Thymus (tissue), 11 donors: ENCODE measurements at regions not wholly inside any gene's neighbourhood (a gene's known extent, or its start where the extent isn't known, plus 50 kb on each side); places are given as distances from the start of the nearest gene placed in this dataset.

Experiments used
- DNase-seq, 9 donors: peaks; one replicate each; pipeline ENCODE4 v3.0.0-alpha.2; 2013; ENCODE audit warnings: low spot score in 9 of 9, low read depth in 6 of 9, missing footprints in 1 of 9
- H3K27ac ChIP-seq, 2 donors: one replicate each; pipeline ENCODE4 v1.5.1; 2013; ENCODE audit warnings: control low read depth in 1 of 2, low read depth in 1 of 2, low read length in 1 of 2, mild to moderate bottlenecking in 1 of 2, moderate library complexity in 1 of 2
- H3K27me3 ChIP-seq, 2 donors: one replicate each; pipeline ENCODE4 v1.5.1; 2013; ENCODE audit warnings: low read length in 1 of 2; ENCODE audit not compliant: control insufficient read depth in 2 of 2, insufficient read depth in 1 of 2
- H3K36me3 ChIP-seq, 2 donors: one replicate each; pipeline ENCODE4 v1.5.1; 2013; ENCODE audit warnings: low read length in 1 of 2, mild to moderate bottlenecking in 1 of 2, moderate library complexity in 1 of 2; ENCODE audit not compliant: control insufficient read depth in 2 of 2, insufficient read depth in 2 of 2
- H3K4me1 ChIP-seq, 2 donors: one replicate each; pipeline ENCODE4 v1.5.1; 2013; ENCODE audit warnings: low read length in 2 of 2; ENCODE audit not compliant: control insufficient read depth in 2 of 2, insufficient read depth in 2 of 2
- H3K4me3 ChIP-seq, 2 donors: one replicate each; pipeline ENCODE4 v1.5.1; 2013; ENCODE audit warnings: low read length in 2 of 2, control low read depth in 1 of 2, mild to moderate bottlenecking in 1 of 2
- H3K9me3 ChIP-seq, 2 donors: one replicate each; pipeline ENCODE4 v1.5.1; 2013; ENCODE audit warnings: low read length in 1 of 2, mild to moderate bottlenecking in 1 of 2; ENCODE audit not compliant: control insufficient read depth in 2 of 2, insufficient read depth in 1 of 2
- WGBS: extraction: QIAGEN DNeasy Blood & Tissue Kit; methylation state at CpG from one replicate; pipeline ENCODE4 v1.1.7; 2013; 5-methylcytosine and 5-hydroxymethylcytosine counted together
- donor health status: healthy.

DNA sequence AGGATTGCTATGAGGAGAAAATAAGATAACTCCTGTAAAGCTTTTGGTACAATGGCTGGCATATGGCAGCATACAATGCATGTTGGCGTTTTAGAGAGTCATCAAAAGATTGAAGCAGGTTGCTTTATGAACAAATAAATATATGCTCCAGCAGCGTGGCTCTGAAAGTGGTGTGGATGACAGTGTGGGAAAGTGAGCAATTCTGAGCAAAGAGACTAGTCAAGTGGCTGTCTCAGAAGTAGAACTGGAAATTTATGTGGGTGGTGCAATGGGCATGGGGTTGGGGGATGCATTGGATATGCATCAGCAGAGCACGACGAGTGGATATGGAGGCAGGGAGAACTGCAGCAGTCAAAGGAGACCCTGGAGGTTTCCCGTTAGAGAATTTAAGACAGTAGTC is 66.2 kb upstream of the PHACTR2 start:
- DNase-seq, result no peak
- H3K9me3 ChIP-seq, result peaks cover 0 to 3% of the 10 kb centered on the region in 2 donors
- no peak overlapping the region for H3K27ac ChIP-seq
- H3K4me1 ChIP-seq, result no peaks in the 10 kb centered on the region
- no peaks in the 10 kb centered on the region for H3K36me3 ChIP-seq
- no peaks in the 10 kb centered on the region for H3K27me3 ChIP-seq
- no peak overlapping the region for H3K4me3 ChIP-seq
- 98% methylated on average over 5 of the region's 5 CpGs for WGBS

- WGBS, result 97% methylated on average over 1 of the region's 1 CpG
- no peak for DNase-seq
- Histone ChIP-seq H3K27me3 (no peaks in the 10 kb centered on the region), H3K27ac (no peak overlapping the region), H3K36me3 (no peaks in the 10 kb centered on the region), H3K9me3 (peaks cover 0 to 3% of the 10 kb centered on the region in 2 donors), H3K4me1 (no peaks in the 10 kb centered on the region), H3K4me3 (no peak overlapping the region)
These were observed 67.8 kb upstream of the PHACTR2 start for GRCh38 chr6:143609972-143610371.

- H3K9me3 ChIP-seq, result peaks cover 0 to 3% of the 10 kb centered on the region in 2 donors
- 97% methylated on average over 1 of the region's 1 CpG for WGBS
- DNase-seq, result no peak
- no peak overlapping the region for H3K27ac ChIP-seq
- H3K27me3 ChIP-seq, result no peaks in the 10 kb centered on the region
- no peaks in the 10 kb centered on the region for H3K4me1 ChIP-seq
- no peaks in the 10 kb centered on the region for H3K36me3 ChIP-seq
- no peak overlapping the region for H3K4me3 ChIP-seq
These were observed 68.3 kb upstream of the PHACTR2 start for GRCh38 chr6:143609501-143609900.

DNA sequence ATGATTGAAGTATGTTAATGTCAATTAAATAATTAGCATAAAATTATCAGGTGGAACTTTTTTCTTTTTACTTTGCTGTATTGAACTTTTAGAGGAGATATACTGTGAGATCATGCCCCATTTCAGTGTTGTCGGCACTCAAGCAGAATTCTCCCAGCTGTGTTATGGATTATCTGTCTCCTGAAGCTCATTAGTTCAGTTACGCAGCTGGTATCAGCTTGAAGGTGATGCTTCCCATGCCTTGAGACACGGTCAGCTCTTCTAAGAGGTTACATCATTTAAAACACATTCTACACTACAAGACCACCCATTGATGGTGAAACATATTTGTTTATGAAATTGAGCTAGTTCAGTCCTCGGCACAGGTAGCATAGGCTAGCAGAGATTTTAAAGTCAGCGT is 68.9 kb upstream of the PHACTR2 start:
- Histone ChIP-seq H3K27ac (no peak overlapping the region), H3K4me3 (no peak overlapping the region), H3K4me1 (no peaks in the 10 kb centered on the region), H3K27me3 (no peaks in the 10 kb centered on the region), H3K9me3 (peaks cover 0 to 3% of the 10 kb centered on the region in 2 donors), H3K36me3 (no peaks in the 10 kb centered on the region)
- WGBS, result 95% methylated on average over 5 of the region's 5 CpGs
- DNase-seq, result no peak

GRCh38 chr6:143607974-143608373 is 69.8 kb upstream of the PHACTR2 start:
- no peak for DNase-seq
- Histone ChIP-seq H3K9me3 (peaks cover 0 to 2% of the 10 kb centered on the region in 2 donors), H3K27ac (no peak overlapping the region), H3K4me1 (no peaks in the 10 kb centered on the region), H3K36me3 (no peaks in the 10 kb centered on the region), H3K27me3 (no peaks in the 10 kb centered on the region), H3K4me3 (no peak overlapping the region)
- 95% methylated on average over 7 of the region's 7 CpGs for WGBS

DNA sequence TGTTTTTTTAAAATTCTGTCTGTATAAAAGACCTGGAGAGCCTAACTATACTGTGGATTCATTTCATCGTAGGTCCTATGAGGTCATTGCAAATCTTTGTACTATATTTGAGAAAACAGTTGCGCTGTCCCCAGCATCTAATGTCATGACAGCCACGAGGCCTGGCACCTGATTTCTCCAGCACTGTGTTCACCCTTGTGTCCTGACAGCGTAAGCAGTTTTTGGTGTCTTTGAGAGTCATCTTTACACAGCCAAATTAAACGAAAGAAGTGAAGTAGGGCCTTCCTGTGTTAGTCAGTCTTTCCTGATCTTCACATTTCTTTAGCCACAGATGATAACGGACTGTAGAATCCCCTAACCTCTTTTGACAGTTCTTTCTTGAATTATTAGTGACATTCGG is 70.6 kb upstream of the PHACTR2 start:
- Histone ChIP-seq H3K27me3 (no peaks in the 10 kb centered on the region), H3K4me1 (no peaks in the 10 kb centered on the region), H3K36me3 (no peaks in the 10 kb centered on the region), H3K27ac (no peak overlapping the region), H3K4me3 (no peak overlapping the region), H3K9me3 (no peaks in the 10 kb centered on the region)
- DNase-seq, result no peak
- 81% methylated on average over 7 of the region's 7 CpGs for WGBS

DNA sequence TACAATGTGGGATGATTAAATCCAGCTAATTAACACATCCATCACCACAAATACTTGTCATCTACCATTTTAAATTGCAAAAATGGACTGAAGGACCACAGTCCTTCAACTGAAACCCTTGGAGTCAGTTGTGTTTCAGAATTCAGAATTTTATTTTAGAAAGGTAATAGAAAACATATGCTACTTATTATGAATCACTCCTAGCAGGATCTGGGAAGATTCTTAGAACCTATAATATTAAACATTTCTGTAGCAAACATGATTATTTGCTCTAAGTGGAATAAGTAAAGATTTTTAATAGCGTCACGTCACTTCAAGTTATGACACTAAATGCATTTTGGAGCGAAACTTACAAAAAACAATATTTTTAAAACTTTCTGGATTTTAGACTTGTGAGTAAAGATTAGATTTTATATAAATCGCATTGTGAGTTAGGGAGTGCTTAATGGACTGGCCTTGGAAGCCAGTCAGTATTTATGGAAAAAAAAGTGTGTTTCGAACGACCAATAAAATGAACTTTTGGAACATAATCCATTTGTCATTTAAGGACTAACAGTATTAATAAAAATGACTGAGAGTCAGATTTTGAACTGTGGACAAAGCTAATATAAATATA is 71.8 kb upstream of the PHACTR2 start:
- Histone ChIP-seq H3K4me1 (no peaks in the 10 kb centered on the region), H3K27ac (no peak overlapping the region), H3K9me3 (no peaks in the 10 kb centered on the region), H3K36me3 (no peaks in the 10 kb centered on the region), H3K27me3 (no peaks in the 10 kb centered on the region), H3K4me3 (no peak overlapping the region)
- WGBS, result 98% methylated on average over 6 of the region's 6 CpGs
- DNase-seq, result no peak

DNA sequence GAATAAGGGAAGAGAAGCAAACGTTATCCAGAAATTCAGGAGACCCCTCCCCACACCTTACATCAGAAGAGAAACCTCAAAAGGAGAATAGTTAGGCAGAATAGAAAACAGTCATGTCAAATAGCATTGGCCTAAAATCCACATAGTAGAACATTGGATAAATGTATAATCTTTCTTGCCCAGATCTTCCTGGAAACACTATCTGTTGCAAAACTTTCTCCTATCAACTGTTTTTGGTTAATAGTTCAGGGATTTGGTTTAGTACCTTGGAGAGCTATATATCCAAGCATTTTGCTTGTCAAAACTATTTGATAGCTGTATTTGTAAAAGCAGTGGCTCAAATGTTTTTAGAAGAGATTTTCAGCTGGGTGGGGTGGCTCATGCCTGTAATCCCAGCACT is 74.3 kb upstream of the PHACTR2 start:
- WGBS, result 94% methylated on average over 1 of the region's 1 CpG
- Histone ChIP-seq H3K4me1 (peaks cover 0 to 1% of the 10 kb centered on the region in 2 donors), H3K9me3 (no peaks in the 10 kb centered on the region), H3K27ac (no peak overlapping the region), H3K27me3 (no peaks in the 10 kb centered on the region), H3K36me3 (no peaks in the 10 kb centered on the region), H3K4me3 (no peak overlapping the region)
- no peak for DNase-seq

DNA sequence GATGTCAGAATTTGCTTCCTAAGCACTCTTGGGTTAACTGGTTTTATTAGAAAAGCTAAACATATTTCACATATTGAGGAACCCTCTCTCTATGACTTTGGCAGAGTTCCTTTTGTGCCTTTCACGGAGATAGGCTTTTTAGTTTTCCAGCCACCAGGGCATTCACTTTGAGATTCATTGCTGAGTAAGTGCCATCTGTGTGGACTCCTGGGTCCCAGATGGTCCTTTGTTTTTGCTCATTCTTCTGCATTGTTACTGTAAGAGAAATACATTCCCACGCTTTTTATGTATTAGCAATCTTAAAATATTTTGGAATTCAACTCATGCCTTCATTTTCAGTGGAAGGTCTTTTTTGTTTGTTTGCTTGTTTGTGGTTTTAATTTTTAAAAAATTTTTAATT is 76.3 kb upstream of the PHACTR2 start:
- no peak for DNase-seq
- Histone ChIP-seq H3K36me3 (no peaks in the 10 kb centered on the region), H3K4me3 (no peak overlapping the region), H3K4me1 (peaks cover 0 to 6% of the 10 kb centered on the region in 2 donors), H3K27me3 (no peaks in the 10 kb centered on the region), H3K9me3 (no peaks in the 10 kb centered on the region), H3K27ac (no peak overlapping the region)
- WGBS, result 51% methylated on average over 2 of the region's 2 CpGs

DNA sequence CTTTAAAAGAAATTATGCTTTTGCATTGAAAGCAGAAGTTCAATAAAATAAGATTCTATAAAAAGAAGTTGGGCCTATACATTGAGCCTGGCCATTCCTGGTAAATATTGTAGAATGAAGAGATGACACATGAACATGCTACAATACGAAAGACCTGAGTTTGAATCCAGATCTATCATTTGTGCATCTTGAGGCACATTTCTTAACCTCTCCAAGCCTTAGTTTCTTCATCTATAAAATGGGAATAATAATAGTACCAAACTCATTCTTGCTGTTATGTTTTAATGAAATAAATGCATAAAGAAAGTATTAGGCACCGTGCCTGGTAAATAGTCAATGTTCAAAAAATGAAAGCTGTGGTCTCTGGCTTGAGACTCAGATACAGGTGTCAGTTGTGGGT is 76.9 kb upstream of the PHACTR2 start:
- Histone ChIP-seq H3K27me3 (no peaks in the 10 kb centered on the region), H3K9me3 (no peaks in the 10 kb centered on the region), H3K27ac (no peak overlapping the region), H3K4me3 (no peak overlapping the region), H3K4me1 (peaks cover 0 to 6% of the 10 kb centered on the region in 2 donors), H3K36me3 (no peaks in the 10 kb centered on the region)
- WGBS, result 96% methylated on average over 2 of the region's 2 CpGs
- DNase-seq, result no peak
